Panc1 (cell line): ENCODE measurements at regions not wholly inside any gene's neighbourhood (a gene's known extent, or its start where the extent isn't known, plus 50 kb on each side); places are given as distances from the start of the nearest gene placed in this dataset.

Experiments used
- ATAC-seq: fragments of 200-7000 bp; cut with Tn5 transposase; 2 replicates; pipeline ENCODE4 v1.9.1; 2020; ENCODE audit warnings: mild to moderate bottlenecking, moderate library complexity
- BruUV-seq: library from RNA; stranded (reverse); fragments of 400-500 nt; replicated peaks from 2 replicates; lab custom pipeline; 2021; lab: Mats Ljungman, UMichigan
- CTCF ChIA-PET: fragments of 300-600 bp; sonication (Branson Sonifier 250); formaldehyde crosslinking; loops from one replicate; lab custom pipeline; 2022; ENCODE audit warnings: antibody characterized with exemption; lab: Charles Lee
- POLR2A ChIA-PET: fragments of 300-600 bp; sonication (Branson Sonifier 250); formaldehyde crosslinking; loops from one replicate; lab custom pipeline; 2022; ENCODE audit warnings: antibody characterized with exemption; lab: Charles Lee
- DNase-seq: peaks from one replicate; pipeline ENCODE4 v3.0.0-alpha.2; 2010; ENCODE audit warnings: low read depth, low spot score
- H3K27ac ChIP-seq: 2 replicates; pipeline ENCODE4 v1.5.1; 2011; ENCODE audit warnings: mild to moderate bottlenecking, low read length, inconsistent platforms
- H3K27me3 ChIP-seq: fragments of 200-500 bp; sonication (Bioruptor generic); 2 replicates; pipeline ENCODE4 v1.6.0; 2014; ENCODE audit warnings: low read length, inconsistent platforms; ENCODE audit not compliant: control insufficient read depth, insufficient read depth
- H3K36me3 ChIP-seq: fragments of 200-500 bp; sonication (Bioruptor generic); 2 replicates; pipeline ENCODE4 v1.5.1; 2014; ENCODE audit warnings: inconsistent platforms, mild to moderate bottlenecking, low read length, moderate library complexity; ENCODE audit not compliant: control insufficient read depth, insufficient read depth
- H3K4me1 ChIP-seq: 2 replicates; pipeline ENCODE4 v1.5.1; 2011; ENCODE audit warnings: inconsistent platforms, mild to moderate bottlenecking, low read length, moderate library complexity; ENCODE audit not compliant: control insufficient read depth, insufficient read depth
- H3K4me3 ChIP-seq, 2 experiments: 2 replicates each; pipeline ENCODE4 v1.5.1; 2011 to 2012; ENCODE audit warnings: low read depth in 2 of 2, low read length in 2 of 2, mild to moderate bottlenecking in 2 of 2, inconsistent platforms in 1 of 2, moderate library complexity in 1 of 2
- H3K9me3 ChIP-seq: fragments of 200-500 bp; sonication (Bioruptor generic); 2 replicates; pipeline ENCODE4 v1.5.1; 2014; ENCODE audit warnings: low read depth, mild to moderate bottlenecking, inconsistent platforms, low read length, moderate library complexity; ENCODE audit not compliant: control insufficient read depth, insufficient read depth
- POLR2AphosphoS5 ChIP-seq: IDR thresholded peaks from 2 replicates; pipeline ENCODE4 v1.6.1; 2012; ENCODE audit warnings: mild to moderate bottlenecking, low read depth, low read length, moderate library complexity
- REST ChIP-seq, 2 experiments: IDR thresholded peaks; 2 replicates each; pipeline ENCODE4 v1.6.1; 2011 to 2012; ENCODE audit warnings: low read depth in 2 of 2, control low read depth in 1 of 2, low read length in 1 of 2, mild to moderate bottlenecking in 1 of 2, moderate library complexity in 1 of 2; ENCODE audit not compliant: insufficient read depth in 1 of 2
- SIN3A ChIP-seq: IDR thresholded peaks from 2 replicates; pipeline ENCODE4 v1.6.1; 2012; ENCODE audit warnings: low read depth, mild to moderate bottlenecking, low read length, moderate library complexity, borderline replicate concordance; ENCODE audit not compliant: insufficient read depth
- TCF7L2 ChIP-seq: IDR thresholded peaks from 2 replicates; pipeline ENCODE4 v1.6.1; 2011; ENCODE audit warnings: mild to moderate bottlenecking, low read depth, low read length, inconsistent platforms
- in situ Hi-C: cut with HindIII; loops from 2 replicates; pipeline ENCODE4 v1.10.0; 2016; ENCODE audit warnings: low sequenced_read_pairs, low pct_unique_long_range_greater_than_20kb
- intact Hi-C: fragments of 100-400 bp; cut with micrococcal nuclease; formaldehyde crosslinking; loops from one replicate; pipeline ENCODE4 v1.10.0; 2022; ENCODE audit not compliant: unreplicated experiment
- TF ChIP-seq, protein P1 (sequence below): fragments of 450-650 bp; IDR thresholded peaks from 2 replicates; pipeline ENCODE4 v1.5.1; 2017; ENCODE audit warnings: mild to moderate bottlenecking

DNA sequence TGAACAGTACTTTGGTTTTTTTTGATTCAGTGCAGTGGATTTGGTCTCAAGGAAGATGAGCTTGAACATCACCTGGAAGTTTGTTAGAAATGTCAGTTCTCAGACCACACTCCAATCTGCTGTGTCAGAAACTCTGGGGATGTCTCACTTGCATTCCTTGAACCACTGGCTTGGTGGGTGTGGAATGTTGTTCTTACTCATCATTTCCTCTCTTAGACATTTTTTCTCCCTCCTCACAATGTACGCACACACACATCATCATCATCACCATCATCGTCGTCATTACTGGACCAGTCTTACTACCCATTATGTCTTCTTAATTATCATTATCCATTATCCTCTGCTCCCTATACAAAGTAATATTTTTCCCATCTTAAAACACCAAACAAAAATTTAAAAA, 91.9 kb upstream of the KCNK2 start:
- DNase-seq (no peak), ATAC-seq (no peak)
- intact Hi-C loops (no loop called here), in situ Hi-C loops (no loop called here)
- Histone ChIP-seq H3K4me3 (no peak overlapping the region), H3K27me3 (no peaks in the 10 kb centered on the region), H3K4me1 (no peaks in the 10 kb centered on the region), H3K36me3 (no peaks in the 10 kb centered on the region), H3K9me3 (no peaks in the 10 kb centered on the region), H3K27ac (no peak overlapping the region)
- ChIA-PET CTCF (no interaction called here), POLR2A (no interaction called here)
- TF ChIP-seq SIN3A, result no peak
- BruUV-seq, result no TSS peak

DNA sequence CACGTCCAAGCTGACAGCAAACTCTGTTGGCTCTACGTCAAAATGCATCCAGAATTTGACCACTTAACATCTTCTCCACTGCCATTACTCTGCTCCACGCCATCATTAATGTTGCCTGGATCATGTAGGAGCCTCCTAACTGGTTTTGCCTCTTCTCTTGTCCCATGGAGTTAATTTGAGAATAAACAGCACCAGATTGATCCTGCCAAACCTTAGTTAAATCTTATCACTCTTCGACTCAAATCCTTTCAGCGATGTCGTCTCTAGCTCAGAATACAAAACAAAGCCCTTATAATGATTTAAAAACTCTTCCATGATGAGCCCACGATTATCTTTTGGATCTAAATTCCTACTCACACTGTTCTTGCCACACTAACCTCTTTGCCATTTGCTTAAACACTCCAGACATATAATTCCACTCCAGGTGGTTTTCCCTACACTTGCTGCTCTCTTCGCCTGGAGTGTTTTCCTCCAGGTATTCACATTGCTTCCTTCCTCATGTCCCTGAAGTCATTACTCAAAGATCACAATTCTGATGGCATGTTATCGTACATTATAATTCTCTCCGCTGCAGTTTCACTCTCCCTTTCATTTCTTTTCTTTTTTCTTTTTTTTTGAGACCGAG, 90.7 kb upstream of the KCNK2 start:
- intact Hi-C loops, result no loop called here
- in situ Hi-C loops, result no loop called here
- POLR2A ChIA-PET, result no interaction called here
- no peaks in the 10 kb centered on the region for H3K36me3 ChIP-seq
- CTCF ChIA-PET, result no interaction called here
- H3K4me3 ChIP-seq, result no peak overlapping the region
- no peaks in the 10 kb centered on the region for H3K27me3 ChIP-seq
- DNase-seq (no peak), ATAC-seq (no peak)
- H3K27ac ChIP-seq, result no peak overlapping the region
- TF ChIP-seq SIN3A, result no peak
- no peak for TF ChIP-seq REST (IDR thresholded peaks at IDR 0.05; ENCODE audit: insufficient read depth in 1 of 2, low read depth in 2 of 2, low read length in 1 of 2)
- TF ChIP-seq TCF7L2, result no peak
- TF ChIP-seq, protein P1, sequence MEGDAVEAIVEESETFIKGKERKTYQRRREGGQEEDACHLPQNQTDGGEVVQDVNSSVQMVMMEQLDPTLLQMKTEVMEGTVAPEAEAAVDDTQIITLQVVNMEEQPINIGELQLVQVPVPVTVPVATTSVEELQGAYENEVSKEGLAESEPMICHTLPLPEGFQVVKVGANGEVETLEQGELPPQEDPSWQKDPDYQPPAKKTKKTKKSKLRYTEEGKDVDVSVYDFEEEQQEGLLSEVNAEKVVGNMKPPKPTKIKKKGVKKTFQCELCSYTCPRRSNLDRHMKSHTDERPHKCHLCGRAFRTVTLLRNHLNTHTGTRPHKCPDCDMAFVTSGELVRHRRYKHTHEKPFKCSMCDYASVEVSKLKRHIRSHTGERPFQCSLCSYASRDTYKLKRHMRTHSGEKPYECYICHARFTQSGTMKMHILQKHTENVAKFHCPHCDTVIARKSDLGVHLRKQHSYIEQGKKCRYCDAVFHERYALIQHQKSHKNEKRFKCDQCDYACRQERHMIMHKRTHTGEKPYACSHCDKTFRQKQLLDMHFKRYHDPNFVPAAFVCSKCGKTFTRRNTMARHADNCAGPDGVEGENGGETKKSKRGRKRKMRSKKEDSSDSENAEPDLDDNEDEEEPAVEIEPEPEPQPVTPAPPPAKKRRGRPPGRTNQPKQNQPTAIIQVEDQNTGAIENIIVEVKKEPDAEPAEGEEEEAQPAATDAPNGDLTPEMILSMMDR, result no peak
- TF ChIP-seq POLR2AphosphoS5, result no peak
- no peaks in the 10 kb centered on the region for H3K4me1 ChIP-seq
- no TSS peak for BruUV-seq
- no peaks in the 10 kb centered on the region for H3K9me3 ChIP-seq

DNA sequence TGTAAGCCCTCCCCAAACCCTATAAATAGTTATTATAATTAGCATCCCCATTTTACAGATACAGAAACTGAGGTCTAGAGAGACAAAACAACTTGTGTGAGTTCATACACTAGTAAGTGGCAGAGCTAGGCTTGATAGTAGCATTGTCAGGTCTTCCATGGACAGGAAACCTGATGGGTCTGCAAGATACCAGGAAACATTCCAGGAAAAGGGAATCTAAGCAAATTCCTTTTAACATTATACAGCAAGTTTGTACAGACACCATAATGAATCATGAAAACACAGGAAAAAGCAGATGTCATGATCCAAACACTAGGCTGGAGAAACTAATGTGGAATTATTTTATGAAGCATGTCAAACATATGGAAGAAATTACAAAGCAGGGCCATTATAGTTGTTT, 89.1 kb upstream of the KCNK2 start:
- no peak overlapping the region for H3K4me3 ChIP-seq
- ATAC-seq, result no peak
- no peaks in the 10 kb centered on the region for H3K36me3 ChIP-seq
- TF ChIP-seq TCF7L2, result no peak
- TF ChIP-seq, protein P1, result no peak
- TF ChIP-seq SIN3A, result no peak
- TF ChIP-seq POLR2AphosphoS5, result no peak
- TF ChIP-seq REST (IDR thresholded peaks at IDR 0.05; ENCODE audit: insufficient read depth in 1 of 2, low read depth in 2 of 2, low read length in 1 of 2), result no peak
- no TSS peak for BruUV-seq
- H3K4me1 ChIP-seq, result no peaks in the 10 kb centered on the region
- H3K27me3 ChIP-seq, result no peaks in the 10 kb centered on the region
- intact Hi-C loops, result no loop called here
- H3K9me3 ChIP-seq, result no peaks in the 10 kb centered on the region
- no peak overlapping the region for H3K27ac ChIP-seq
- in situ Hi-C loops, result no loop called here
- POLR2A ChIA-PET, result no interaction called here
- CTCF ChIA-PET, result no interaction called here
- no peak for DNase-seq
